Activated CD8-positive, alpha-beta memory T cell treated with anti-CD3 and anti-CD28 coated beads, Interleukin-2, amount 50 U/mL, for 48 hours (primary cell): ENCODE measurements at regions not wholly inside any gene's neighbourhood (a gene's known extent, or its start where the extent isn't known, plus 50 kb on each side); places are given as distances from the start of the nearest gene placed in this dataset.
"Not testable (repeated sequence)": the region's sequence is repeated elsewhere in the genome, so short reads cannot be mapped to it uniquely, and the experiment has no call there.

Source experiments
- DNase-seq: peaks from one replicate; pipeline ENCODE4 v3.0.0-alpha.2; 2020

DNA sequence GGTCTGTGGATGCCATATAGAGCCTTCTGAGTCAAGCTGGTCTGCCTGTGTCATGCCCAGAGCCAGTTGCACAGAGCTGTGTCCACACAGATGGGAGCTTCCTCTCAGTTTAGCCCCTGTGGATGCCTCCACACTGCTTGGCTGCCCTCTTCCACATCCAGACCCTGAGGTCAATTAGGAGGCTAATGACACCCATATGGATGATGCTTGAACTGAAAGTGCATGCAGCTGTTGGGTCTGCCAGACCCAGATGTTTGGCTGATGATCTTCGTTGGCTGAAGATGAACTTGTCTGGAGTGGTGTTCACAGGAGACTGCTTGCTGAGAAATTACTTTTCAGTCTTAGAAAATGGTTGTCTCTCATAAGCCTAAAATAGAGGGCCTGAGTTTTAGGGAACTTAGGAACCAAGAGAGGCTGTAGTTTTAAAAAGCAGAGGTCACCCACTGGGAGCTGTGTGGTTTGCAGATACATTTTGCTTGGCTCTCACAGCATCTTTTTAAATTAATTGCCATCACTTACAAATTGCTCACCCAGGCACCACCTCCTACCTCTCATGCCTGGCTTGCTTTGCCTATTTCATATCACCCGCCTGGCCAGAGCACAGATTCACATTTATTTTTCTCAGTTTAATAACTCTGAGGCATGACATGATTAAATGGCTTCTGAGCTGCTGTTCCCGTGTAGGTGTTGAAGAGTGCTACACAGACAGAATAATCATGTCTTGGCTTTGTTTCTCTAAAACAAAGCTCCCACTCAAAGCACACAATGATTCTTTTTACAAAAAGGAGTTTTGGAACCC lies 176.1 kb downstream of the MINAR1 start:
- DNase-seq = no peak

DNA sequence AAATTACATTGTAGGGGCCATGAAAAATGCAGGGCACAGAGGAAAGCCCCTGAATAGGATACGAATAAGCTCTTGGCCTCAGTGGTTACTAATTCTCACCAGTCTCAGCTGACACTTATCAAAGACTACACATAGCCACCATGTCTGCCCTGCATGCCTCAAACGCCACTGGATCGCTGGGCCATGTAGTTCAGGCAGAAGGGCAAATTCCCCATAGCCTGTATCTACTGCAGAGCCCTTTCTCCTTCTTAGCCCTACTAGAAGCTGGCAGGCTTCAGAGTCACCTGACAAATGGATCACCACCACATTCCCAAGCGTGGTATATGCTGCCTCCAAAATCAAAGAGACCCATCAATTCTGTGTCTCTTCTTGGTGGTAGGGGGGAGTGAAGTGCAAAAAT lies 177.4 kb downstream of the MINAR1 start:
- no peak for DNase-seq

DNA sequence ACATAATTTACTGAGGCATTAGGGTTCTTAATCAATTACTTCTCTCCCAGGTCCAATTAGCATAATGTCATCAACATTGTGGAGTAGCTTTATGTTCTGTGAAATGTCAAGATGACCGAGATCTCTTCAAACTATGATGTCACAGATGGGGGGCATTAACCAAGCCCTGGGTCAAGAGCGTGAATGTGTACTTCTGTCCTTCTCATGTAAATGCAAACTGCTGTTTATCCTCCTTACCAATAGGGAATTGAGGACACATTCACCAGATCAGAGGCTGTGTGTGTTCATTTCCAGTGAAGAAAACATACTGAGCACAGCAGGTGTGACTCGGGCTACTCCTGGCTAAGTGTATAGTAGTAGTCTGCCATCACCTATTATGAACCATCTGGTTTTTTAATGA lies 177.9 kb downstream of the MINAR1 start:
- no peak for DNase-seq

DNA sequence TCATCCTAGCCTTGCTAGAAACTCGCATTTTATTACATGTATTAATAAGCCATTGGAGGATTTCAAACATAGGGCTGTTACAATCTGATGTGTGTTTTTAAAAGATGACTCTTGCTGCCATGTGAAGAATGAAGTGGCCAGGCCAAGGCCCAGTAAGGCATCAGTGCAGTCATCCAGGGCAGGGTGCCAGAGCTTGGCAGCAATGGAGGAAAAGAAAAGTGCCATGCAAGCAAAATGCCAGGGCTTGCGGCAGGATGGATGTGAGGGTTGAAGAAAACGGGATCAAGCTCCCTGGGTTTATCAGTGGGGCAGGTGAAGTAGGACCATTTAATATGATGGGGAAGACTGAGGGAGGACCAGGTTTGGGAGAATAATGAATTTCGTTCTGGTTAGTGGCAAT lies 183.6 kb downstream of the MINAR1 start:
- DNase-seq = no peak

DNA sequence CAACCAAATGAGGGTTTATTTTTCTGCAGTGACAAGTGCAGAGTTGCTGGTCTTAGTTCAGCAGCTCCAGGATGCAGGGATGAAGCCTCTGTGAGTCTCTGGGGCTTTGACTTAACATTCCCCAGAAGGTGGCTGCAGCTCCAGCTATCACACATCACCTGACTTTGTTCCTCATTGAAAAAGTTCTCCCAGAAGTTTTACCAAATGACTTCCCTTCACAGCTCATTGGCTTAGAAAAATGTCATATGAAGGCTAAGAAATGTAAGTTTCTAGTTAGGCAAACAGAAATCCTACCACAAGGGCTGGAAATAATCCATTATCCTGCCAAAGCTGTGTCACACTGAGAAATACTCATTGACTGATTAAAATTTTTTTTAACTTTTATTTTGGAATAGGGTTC lies 184.9 kb downstream of the MINAR1 start:
- no peak for DNase-seq

DNA sequence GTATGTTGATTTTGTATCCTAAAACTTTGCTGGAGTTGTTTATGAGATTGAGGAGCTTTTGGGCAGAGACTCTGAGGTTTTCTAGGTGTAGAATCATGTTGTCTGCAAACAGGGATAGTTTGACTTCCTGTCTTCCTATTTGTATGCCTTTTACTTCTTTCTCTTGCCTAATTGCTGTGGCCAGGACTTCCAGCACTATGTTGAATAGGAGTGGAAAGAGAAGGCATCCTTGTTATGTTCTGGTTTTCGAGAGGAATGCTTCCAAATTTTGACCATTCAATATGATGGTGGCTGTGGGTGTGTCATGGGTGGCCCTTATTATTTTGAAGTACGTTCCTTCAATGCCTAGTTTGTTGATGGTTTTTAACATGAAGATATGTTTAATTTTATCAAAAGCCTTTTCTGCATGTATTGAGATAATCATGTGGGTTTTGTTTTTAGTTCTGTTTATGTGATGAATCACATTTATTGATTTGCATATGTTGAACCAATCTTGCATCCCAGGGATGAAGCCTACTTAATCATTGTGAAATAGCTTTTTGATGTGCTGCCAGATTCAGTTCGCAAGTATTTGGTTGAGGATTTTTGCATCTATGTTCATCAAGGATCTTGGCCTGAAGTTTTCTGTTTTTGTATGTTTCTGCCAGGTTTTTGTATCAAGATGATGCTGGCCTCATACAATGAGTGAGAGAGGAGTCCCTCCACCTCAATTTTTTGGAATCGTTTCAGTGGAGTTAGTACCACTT lies 188.1 kb downstream of the MINAR1 start:
- DNase-seq = no peak

DNA sequence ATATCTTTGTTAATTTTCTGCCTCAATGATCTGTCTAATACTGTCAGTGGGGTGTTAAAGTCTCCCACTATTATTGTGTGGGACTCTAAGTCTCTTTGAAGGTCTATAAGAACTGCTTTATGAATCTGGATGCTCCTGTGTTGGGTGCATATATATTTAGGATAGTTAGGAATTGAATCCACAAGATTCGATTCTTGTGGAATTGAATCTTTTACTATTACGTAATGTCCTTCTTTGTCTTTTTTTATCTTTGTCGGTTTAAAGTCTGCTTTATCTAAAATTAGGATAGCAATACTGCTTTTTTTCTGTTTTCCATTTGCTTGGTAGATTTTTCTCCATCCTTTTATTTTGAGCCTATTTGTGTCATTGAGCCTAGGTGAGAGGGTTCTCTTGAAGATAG lies 189.7 kb downstream of the MINAR1 start:
- DNase-seq = not testable (repeated sequence)

DNA sequence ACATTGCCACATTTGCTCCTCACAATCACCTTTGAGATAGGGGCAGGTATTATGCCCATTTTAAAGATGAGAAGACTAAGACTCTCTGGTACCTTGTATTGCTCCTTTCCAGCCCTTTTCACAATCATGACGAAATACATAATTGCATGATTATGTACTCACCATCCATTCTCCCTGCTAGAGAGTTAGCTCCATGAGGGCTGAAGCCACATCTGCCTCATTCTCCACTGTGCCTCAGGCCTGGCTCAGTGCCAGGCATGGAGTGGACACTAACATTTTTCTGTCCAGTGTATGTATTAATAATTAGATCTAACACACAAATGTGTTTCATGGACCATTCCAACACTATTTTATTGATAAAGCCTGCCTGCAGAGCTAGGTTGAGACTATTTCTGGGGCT lies 191.4 kb downstream of the MINAR1 start:
- no peak for DNase-seq

DNA sequence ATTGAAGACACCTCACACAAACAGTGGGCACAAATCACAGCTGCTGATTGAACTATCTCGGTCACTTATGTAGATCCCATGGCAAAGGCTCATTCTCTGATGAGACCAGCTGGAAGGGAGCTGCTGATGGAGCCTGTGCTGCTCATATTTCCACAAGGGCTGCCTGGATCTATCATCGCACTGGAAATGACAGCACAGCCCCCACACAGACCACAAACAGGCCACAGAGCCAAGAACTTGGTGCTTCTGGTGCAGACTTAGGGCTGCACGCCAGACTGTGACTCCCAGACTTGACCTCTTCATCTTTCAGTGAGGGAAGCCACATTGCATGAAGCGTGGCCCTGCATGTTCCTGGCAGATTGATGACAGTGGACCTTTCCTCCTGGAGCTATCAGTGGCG lies 197.6 kb downstream of the MINAR1 start:
- no peak for DNase-seq

DNA sequence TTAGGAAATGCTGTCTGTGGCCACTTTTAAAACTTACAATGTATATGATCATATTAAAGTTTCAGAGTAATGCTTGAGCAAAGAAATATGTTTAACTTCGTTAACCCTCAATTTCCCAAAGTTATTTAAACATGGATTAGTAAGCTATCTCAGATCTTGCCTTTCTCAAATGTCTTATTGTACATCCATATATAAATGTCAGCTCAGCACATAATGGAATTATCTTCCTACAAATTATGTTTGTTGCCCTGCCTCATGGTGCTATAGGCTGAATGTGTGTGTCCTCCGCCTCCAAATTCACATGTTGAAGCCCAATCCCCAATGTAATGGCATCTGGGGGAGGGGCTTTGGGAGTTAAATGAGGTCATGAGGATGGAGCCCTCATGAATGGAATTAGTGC lies 200.3 kb downstream of the MINAR1 start:
- DNase-seq = no peak

DNA sequence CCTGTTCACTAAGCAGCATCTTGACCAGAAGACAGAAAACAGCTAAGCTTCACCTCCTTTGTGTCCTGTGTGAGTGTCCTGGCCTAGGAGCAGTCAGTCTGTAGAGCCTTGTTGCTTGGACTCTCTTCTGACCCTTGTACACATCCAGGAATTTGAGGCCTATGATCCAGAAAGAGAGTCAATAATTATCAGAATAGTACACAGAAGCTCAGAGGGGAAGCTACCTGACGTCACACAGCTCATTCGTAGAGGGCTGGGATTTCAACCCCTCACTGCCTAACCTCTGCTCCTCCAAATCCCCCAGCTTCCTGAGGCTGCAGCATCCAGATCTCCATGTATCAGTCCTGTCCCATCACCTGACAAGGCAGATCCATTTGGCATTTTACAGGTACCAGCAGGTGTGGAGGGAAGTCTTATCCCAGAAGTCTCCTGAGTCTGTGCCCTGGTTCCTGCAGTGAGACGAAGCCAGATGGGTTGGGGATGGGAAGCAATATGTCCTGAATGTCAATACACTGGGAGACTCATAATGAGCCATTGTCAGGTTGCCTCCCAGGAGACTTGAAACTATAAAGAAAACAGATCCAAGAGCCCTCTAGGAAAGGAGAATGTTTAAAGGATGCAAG lies 203.1 kb downstream of the MINAR1 start:
- no peak for DNase-seq

DNA sequence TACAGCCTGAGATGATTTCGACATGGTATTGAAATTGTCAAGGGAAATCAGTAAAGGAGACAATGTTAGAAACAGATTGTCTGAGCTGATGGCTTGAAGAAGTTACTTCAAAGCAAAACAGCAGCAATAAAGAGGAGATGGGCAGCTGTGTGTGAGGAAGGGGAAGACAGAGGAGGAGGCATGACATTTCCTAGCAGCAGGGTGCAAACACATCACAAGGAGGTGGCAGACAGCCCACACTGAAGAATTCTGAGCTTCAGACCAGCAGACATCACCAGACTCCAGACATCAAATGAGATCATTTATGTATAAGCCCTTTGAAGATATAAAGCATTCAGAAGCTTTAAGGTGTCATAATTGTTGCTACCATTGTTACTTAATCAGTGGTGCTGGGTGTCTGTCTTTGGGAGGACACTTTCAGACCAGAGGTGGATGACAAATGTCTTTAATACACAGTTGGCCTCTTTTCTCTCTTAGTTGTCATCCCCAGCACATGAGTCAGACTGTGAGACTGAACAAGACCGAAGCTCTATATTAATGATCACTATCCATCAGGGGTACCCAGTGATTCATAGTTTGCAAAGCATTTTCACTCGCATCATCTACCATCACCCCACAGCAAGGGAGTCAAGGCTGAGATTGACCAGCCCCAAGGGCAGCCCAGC lies 203.9 kb downstream of the MINAR1 start:
- DNase-seq = no peak

DNA sequence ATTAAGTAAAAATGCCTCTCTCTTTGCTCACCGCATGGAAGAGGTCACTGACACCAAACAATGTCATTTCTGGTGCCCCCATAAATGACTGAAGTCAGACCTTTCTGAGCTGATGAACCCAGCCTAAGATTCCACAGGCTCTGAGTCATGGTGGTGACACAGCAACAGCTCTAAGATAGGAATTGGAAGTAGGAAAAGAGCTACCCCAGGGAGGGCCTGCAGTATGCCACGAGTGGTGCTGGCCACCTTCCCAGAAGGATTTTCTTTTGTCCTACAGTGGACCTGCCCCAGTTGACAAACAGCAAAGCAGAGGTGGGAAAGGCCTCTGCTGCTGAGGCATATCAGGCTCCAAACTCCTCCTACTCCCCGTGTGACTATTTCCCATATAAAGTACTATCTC lies 208.1 kb downstream of the MINAR1 start:
- DNase-seq = no peak

DNA sequence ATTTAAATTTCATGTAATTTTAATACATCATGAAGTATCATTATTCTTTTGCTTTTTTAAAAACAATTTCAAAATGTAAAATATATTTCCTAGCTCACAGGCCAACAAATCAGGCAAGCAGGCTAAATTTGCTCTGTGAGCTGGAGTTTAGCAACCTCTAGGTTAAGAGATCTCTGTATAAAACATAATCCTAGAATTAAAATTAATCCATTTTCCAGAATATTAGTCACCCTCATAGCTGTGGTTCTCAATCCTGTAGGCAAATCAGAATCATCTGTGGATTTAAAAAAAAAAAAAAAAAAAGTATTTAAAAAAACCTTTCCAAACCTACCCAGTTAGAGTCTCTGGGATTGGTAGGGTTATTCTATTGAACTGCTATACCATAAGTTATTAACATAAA lies 209.7 kb downstream of the MINAR1 start:
- DNase-seq = no peak

DNA sequence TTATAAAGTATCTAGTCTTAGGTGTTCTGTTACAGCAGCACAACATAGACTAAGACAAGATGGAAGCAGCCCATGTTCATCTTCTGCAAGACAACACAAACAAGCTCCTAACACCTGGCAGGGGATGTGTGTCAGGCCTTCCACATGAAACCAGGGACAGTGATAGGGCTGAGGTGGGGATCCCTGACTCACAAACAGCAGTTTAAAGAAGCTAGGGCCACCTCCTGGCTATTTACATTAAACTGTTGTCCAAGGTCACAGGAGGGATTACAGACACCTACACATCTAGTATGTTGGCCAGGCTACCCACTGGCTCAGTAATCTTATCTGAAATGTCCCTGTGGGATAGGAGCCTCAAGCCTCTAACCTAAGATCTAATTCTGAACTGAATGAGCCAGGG lies 211.3 kb downstream of the MINAR1 start:
- no peak for DNase-seq

DNA sequence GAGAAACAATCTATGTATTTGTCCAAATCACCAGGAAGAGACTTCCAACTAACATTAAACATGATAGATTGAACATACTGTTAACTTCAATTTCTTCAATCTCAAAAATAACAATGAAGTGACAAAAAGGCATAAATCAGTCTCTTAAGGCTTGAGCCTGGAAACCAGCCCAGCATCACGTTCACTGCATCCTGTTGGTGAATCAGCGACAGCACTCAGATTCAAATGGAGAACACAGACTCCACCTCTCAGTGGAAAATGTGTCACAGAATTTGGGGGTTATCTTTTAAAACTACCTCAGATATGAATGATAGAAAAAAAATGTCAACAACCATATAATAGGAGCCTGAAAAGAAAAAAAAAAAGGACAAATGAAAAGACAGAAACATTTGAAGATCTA lies 212.0 kb downstream of the MINAR1 start:
- no peak for DNase-seq

DNA sequence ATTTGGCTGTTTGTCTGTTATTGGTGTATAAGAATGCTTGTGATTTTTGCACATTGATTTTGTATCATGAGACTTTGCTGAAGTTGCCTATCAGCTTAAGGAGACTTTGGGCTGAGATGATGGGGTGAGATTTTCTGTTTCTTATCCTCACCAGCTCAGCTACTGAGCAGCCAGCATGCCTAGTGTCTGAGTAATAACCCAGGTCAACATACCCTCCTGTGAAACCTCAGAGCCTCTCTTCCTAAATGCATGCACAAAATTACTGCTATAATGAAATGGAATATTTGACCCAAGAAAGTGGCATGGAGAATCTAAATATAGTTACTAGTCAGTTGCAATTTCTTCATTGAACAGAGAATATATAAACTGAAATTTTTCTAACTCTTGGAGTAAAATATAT lies 220.8 kb downstream of the MINAR1 start:
- DNase-seq = not testable (repeated sequence)

DNA sequence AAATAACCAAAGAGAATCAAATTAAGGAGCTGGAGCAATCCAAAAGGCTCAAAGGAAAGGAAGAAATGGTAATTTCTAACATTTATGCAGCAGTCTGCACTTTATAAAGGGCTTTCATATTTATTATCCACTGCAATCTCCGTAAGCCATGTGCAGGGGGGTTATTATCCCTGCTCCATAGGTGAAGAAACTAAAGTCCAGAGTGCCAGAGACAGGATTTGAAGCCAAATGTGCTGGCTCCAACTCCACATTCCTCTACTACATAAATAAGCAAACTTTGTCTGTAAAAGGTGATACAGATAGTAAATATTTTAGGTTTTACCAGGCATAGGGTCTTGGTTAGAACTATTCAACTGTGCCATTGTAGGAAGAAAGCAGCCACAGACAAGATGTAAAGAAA lies 221.4 kb downstream of the MINAR1 start:
- no peak for DNase-seq

DNA sequence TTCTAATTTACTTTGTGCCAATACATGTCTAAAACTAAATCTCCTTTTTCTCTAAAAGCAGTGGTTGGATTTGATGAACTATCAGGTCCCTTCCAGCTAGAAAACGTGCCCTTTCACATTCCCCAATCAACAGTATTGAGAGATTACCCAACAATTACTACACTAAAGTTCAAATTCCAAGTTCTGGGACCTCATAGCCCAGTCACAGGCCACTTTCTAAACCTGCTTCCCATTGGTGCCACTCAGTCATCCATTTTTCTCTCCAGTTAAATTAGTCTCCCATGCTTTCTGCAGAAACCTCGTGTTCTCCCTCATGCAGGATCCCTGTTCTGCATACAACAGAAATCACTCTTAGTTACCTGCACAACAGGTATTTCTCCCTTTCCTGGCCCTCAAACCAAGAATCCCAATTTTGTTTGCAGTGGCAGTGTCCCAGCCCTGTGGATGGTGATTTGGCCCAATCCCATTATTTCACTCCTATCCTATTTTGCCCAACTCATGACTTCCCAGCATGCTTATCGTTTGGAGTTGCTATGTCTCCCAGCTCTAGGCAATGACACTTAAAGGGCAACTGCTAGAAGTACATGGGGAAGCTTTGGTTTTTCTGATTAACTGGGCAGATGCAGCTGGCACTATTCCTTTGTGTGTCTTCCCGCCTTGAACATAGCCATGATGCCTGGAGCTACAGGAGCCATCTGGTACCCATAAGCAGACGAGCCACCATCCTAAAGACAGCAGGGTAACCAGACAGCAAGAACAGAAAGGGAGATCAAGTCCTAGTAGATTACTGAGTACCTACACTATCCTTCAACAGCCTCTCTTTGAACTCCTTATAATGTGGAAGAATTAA lies 224.2 kb downstream of the MINAR1 start:
- no peak for DNase-seq

DNA sequence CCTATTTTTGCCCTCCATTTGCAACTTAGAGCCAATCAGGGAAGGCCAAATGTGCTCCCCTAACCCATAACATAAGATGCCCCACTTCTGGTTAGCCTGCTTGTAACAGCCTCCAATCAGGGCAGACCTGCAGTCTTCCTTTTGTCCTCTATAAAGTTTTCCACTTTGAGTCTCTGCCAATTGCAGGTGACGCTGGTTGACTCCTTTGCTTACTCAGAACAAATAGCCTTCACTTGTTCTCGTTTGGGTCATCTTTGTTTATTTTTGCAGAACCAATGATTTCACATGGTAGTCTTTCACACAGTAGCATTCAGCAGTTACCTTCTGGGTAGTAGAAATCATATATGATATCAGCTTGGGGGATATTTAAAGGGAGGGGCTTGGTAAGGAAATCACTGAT lies 225.6 kb downstream of the MINAR1 start:
- DNase-seq = no peak

DNA sequence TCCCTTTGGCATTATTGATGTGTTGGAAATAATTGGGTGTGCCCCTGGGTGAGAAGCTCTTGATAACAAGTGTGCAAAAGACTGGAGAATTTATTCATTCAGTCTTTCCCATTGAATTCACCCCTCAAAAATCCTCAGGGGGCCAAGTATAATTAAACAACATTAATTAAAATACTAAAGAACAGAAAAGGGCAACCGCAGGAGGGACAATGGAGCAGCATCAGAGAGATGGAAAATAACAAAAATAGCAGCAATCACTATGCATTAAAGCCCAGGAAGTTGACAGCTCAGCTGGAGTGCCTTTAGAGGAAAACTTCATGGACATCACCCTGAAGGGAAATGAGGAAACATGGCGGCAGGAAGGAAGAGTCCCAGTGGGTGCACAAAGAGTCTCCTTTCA lies 227.6 kb downstream of the MINAR1 start:
- DNase-seq = no peak

DNA sequence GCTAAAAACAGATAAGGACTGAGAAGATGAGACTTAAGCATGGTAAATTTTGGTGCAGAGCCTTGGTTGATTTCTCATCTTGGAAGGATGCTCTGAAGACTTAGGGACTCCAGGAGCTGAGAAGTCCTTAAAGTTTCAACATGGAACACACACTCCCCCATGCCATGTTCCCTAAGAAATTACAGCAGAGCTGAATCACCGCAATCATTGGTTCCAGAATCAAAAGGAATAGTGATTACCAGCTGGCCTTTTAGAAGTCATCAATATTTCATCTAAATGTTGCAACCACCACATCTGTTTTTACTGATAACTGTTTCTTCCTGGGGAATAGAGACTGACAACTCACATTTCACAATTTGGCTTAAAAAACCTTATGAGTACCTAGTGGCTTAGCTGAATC lies 229.3 kb downstream of the MINAR1 start:
- DNase-seq = no peak
